ENCODE measurements at regions not wholly inside any gene's neighbourhood (a gene's known extent, or its start where the extent isn't known, plus 50 kb on each side); places are given as distances from the start of the nearest gene placed in this dataset.

- TF ChIP-seq CTCF (IDR thresholded peaks at IDR 0.05) (no peak), ZFX (IDR thresholded peaks at IDR 0.05; ENCODE audit: borderline replicate concordance) (no peak)
Observed at GRCh38 chr10:21314906-21315644, 210.4 kb downstream of the SKIDA1 start.
